HG02588 (cell line): ENCODE measurements at regions not wholly inside any gene's neighbourhood (a gene's known extent, or its start where the extent isn't known, plus 50 kb on each side); places are given as distances from the start of the nearest gene placed in this dataset.
A peak's percentile ranks its signal among the peaks of the same experiment; 100 is the strongest.

ENCODE experiments used
- ATAC-seq: cut with Tn5 transposase; IDR thresholded peaks from one replicate; pipeline ENCODE4 v1.9.1; 2021; ENCODE audit warnings: mild to moderate bottlenecking, moderate library complexity; ENCODE audit not compliant: unreplicated experiment

GRCh38 chr9:73219985-73220626 lies 68.4 kb downstream of the ANXA1 start:
- ATAC-seq, result peak; percentile 92

DNA sequence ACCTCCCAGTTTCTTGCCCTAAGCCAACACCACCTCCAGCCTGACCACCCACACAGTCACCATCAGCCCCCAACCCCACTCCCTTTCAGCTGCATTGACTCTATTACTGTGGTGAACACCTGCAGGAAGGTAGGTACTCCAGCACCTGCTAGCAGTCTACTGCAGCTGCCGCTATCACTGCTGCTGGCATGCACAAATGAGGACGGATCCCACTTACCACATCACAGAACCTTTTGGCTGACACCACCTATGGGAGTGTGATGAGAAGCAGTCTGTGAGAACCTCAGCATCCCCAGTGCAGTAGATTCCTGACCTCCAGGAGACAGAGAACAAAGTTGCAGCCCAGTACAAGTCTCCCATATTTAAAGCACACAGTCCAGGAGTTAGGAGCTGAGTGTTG lies 71.9 kb downstream of the ANXA1 start:
- ATAC-seq, result no peak

GRCh38 chr9:73229543-73229942 lies 77.9 kb downstream of the ANXA1 start:
- ATAC-seq, result peak; percentile 55

DNA sequence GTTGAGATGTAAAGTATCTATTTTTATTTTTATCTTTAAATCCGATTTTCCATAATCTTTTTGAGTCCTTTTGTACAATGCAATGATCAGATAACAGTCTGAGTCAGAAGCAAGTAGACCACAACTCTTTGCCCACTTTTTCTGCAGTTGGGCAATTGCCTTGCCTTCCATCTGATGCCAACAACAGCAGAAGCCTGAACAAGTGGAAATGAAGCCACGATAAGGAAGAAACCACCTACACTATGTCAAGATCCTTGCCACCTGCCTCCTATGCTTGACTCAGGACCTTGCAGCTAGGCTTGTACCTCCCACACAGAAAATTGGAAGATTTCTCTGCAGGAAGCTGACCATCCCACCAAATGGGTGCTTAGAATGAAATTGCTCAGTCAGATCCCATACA lies 78.6 kb downstream of the ANXA1 start:
- no peak for ATAC-seq

GRCh38 chr9:73231203-73231602 lies 79.5 kb downstream of the ANXA1 start:
- ATAC-seq, result no peak

GRCh38 chr9:73233359-73234007 lies 81.8 kb downstream of the ANXA1 start:
- no peak for ATAC-seq

- no peak for ATAC-seq
Measured at GRCh38 chr9:73234008-73234360, 82.3 kb downstream of the ANXA1 start.

GRCh38 chr9:73237140-73237539 lies 85.5 kb downstream of the ANXA1 start:
- no peak for ATAC-seq

- ATAC-seq, result no peak
Measured at GRCh38 chr9:73239570-73240265, 88.1 kb downstream of the ANXA1 start.

DNA sequence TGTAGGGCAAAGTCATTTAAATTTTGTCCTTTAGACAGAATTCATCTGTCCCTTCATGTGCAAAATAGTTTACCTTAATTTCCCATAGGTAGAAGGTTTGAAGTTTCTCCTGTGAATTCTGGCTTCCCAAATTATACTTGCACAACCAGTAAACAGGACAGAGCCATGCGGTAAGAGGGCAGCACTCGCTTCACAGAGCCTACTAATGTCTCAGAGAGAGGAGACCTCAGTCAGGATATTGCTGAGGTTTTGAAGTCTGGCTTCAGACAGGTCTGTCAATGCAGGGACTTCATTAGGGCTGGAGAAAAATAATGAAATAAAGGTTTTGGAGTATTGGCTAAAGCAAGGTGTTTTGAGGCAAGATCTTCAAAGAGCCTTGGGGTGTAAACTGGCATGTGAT lies 91.4 kb downstream of the ANXA1 start:
- no peak for ATAC-seq

DNA sequence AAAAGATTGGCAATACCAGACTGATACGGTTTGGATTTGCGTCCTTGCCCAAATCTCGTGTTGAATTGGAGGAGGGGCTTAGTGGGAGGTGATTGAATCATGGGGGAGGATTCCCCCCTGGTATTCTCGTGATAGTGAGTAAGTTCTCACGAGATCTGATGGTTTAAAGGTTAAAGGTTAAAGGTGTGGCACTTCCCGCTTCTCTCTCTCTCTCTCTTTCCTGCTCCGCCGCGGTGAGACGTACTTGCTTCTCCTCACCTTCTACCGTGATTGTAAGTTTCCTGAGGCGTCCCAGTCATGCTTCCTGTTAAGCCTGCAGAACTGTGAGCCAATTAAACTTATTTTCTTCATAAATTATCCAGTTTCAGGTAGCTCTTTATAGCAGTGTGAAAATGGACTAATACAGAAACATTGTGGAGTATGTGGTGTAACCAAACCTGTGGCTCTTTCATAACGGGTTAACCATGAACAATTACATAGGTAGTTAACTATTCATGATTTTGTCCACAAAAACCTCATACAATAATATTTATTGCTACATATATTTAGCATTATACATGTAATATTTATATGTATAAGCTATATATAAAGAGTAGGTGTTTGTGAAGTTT lies 107.5 kb downstream of the ANXA1 start:
- ATAC-seq, result no peak

DNA sequence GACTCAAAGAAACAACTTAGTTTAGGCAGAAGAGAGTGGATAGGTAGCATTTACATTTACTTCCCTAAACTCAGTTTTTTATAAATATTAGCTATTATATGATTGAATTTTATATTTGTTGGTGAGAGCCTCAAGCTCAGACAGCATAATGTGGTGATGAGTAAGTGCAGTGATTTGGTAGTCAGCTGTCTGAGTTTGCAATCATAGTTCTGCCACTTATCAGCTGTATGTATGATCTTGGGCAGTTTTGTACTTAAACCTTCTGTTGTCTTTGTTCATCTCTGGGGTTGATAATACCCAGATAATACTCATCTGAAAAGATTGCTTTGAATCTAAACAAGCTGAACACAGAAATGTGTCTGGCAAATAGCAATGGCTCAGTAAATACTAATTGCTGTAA lies 108.8 kb downstream of the ANXA1 start:
- ATAC-seq, result no peak

GRCh38 chr9:73264631-73265030 lies 113.0 kb downstream of the ANXA1 start:
- no peak for ATAC-seq

DNA sequence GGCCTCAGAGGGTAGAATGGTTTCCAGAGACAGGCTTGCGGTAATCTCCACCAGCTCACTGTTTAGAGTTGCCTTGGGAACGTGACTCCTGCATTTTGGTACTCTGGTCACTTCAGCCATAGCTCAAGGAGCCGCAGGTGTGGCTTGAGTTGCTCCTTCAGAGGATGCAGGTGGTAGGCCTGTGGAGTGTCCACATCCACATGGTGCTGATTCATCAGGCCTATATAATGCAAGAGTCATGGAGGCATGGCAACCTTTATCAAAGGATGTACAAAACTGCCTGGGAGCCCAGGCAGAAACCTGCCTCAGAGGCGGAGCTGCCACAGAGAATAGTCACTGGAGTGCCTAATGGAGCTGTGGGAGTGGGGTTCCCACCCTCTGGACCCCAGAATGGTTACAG lies 114.2 kb downstream of the ANXA1 start:
- no peak for ATAC-seq

DNA sequence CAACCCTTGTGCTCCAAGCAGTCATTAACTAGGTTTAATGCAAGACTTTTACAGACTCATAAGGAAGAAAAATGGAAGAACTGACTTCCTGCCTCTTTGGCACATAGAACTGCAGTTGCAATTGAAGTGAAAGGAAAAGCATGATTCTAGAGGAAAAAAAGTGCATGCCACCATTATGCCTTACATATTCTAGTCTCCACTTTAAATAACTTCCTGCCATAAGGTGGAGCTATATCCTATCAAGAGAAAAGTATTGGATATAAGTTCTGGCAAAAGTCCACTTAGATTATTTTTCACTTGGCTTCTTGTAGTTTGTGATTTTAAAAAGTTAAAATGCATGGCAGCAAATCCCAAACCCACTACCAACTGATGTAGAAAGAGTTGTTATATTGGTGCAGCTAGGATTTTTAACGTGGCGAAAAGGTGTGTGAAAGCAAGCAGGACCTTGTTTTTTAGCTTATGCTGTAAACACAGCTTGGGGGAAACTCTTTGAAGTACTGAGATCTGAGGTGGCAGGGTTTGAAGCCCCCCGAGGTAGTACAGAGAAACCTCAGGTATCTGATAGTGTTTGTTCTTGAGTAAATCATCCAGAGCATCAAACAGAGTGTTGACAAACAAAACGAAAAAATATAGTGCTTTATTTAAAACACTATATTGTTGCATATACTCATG lies 117.9 kb downstream of the ANXA1 start:
- ATAC-seq, result no peak

DNA sequence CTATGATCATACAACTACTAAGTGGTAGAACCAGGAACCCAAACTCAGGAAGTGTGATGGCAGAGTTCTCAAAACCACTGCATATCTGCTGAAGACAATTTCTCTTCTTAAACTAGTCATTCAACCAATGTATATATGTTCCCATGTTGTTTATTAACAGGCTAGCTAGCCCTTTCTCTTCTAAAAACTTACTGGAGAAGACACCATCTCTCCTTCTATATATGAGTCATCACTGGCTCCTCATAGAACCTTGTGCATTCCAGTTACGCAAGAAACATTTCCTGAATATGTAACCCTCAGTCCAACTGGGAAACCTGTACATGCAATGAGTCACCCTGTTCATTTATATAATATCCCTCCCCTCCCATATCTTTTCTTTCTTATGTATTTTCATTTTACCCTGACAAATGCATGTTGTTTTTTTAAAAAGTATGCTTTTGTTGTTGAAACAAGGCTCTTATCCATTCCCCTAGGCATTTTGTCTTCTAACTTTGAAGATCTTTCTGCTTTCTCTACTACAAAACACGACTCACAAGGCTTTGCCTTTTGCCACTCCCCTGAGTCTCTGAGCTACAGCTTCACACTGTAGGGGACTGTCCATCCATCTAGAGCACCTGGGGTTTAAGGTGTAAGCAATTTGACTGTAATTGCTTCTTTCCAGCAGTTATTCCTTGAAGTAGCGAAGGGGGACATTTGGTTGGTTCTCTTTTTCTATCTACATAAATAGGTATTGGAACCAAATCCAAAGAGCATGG lies 119.5 kb downstream of the ANXA1 start:
- ATAC-seq, result no peak

GRCh38 chr9:73280113-73280512 lies 128.4 kb downstream of the ANXA1 start:
- no peak for ATAC-seq

DNA sequence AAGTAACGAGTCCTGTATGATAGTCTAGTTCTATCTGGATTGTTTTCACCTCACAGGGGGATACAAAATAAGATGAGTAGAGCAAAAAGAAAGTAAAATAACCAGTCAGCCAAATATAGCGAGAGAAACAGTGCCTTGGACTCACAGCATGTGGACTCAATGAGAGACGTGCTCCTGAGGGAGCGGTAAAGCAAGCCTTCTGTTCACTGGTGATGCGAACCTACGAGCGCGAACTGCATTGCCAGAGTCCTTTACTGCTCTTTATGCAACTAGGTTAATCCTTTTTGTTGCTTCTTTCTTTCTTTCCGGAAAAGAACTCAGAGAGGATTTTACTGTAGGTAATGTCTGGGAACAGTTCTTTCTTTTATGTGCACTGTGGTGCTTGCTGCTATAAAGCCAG lies 132.7 kb downstream of the ANXA1 start:
- ATAC-seq, result no peak

DNA sequence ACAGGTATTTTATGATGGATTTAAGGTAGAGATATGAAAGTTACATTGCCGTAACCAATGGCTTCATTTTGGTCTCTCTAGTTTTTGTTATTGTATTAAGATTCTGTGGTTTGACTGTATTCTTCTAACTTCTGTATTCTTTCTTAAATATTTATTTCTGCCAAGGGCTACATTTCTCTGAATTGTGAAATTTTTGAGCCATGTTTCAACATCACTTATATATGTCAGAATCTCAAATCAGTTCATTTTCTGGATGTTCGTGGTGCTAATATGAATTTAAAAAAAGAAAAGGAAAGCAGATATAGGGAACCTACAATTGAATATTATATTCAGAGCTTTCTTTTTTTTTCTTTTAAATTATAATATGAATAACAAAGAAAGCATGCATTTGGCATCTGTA lies 142.7 kb downstream of the ANXA1 start:
- ATAC-seq, result no peak

DNA sequence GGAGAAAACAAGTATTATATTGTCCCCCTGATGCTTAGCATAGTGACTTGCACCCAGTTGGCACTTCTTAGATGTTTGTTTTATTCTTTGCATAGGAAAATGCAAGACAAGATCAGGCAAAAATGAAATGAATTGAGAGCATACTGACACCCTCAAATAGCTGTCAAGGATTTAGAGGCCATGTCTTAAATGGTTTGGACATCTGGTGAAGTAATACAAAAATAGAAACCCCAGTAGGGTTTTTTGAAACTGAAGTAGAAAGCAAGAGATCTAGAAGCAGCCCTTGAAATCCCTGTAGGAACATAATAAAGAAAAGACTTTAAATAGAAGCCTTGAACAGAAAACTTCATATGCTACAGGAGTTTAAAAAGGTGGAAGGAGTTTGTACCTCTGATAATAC lies 174.3 kb downstream of the ANXA1 start:
- no peak for ATAC-seq

- no peak for ATAC-seq
Measured at GRCh38 chr9:73327149-73327548, 175.5 kb downstream of the ANXA1 start.
